ENCODE measurements at regions not wholly inside any gene's neighbourhood (a gene's known extent, or its start where the extent isn't known, plus 50 kb on each side); places are given as distances from the start of the nearest gene placed in this dataset.

DNA sequence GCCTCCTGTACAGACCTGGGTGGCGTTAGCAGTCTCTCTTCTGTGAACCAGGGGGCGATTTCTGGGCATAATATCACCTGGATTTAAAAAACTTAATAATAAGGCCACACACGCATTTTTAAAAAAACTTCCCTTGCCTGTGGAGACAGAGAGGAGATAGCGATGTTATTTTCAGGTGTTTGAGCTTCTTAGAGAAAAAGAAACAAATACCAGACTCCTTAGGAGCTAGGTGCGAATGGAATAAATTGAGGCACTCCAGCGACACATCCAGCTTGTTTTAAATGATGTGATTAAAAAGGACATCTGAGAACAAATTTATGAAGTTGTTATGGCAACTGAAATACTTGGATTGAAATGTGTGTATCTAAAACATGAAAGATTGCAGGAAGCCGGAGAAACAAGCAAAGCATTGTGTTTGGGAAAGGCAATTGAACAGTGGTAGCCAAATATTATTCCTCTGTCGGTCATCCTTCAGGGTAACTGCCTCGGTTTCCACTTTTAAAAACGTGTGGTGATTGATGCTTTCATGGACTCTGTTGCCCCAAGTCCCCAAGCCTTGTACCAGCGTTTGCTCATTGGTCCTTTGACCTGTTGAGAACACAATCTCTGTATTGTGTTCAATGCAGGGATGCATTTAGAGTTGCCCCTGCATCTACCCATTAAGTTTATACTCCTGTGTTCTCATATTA, 158.7 kb downstream of the TM9SF2 start:
- TF ChIP-seq POLR2AphosphoS5 (IDR thresholded peaks at IDR 0.05; ENCODE audit: low read depth, low read length) (no peak), POU2F2 (IDR thresholded peaks at IDR 0.05; ENCODE audit: low read depth, low read length) (no peak), POLR2A (IDR thresholded peaks at IDR 0.05; ENCODE audit: low read depth, low read length) (no peak), PAX5 (IDR thresholded peaks at IDR 0.05; ENCODE audit: insufficient read depth, low read length, severe bottlenecking) (no peak), TAF1 (IDR thresholded peaks at IDR 0.05; ENCODE audit: low read depth, low read length) (no peak), SPI1 (IDR thresholded peaks at IDR 0.05; ENCODE audit: low read depth, low read length) (no peak)
